Brain microvascular endothelial cell (primary cell): ENCODE measurements at regions not wholly inside any gene's neighbourhood (a gene's known extent, or its start where the extent isn't known, plus 50 kb on each side); places are given as distances from the start of the nearest gene placed in this dataset.

Source experiments
- DNase-seq: peaks from one replicate; pipeline ENCODE4 v3.0.0-alpha.2; 2020
- H3K27ac ChIP-seq: fragments of 250-450 bp; sonication (Bioruptor Pico); 2 replicates; pipeline ENCODE4 v1.5.1; 2020; ENCODE audit warnings: mild to moderate bottlenecking, moderate library complexity
- H3K27me3 ChIP-seq: fragments of 250-450 bp; sonication (Bioruptor Pico); replicated peaks from 2 replicates; pipeline ENCODE4 v1.5.1; 2020; ENCODE audit warnings: mild to moderate bottlenecking
- H3K36me3 ChIP-seq: fragments of 250-450 bp; sonication (Bioruptor Pico); replicated peaks from 2 replicates; pipeline ENCODE4 v1.5.1; 2020; ENCODE audit warnings: mild to moderate bottlenecking
- H3K4me3 ChIP-seq: 2 replicates; pipeline ENCODE4 v1.5.1; 2011; ENCODE audit warnings: low read depth, mild to moderate bottlenecking, control low read depth, low read length, moderate library complexity
- in situ Hi-C: cut with HindIII; loops from 2 replicates; pipeline ENCODE4 v1.10.0; 2017; ENCODE audit warnings: low sequenced_read_pairs, low pct_ligation_motif_present
- TF ChIP-seq, protein P1 (sequence below): IDR thresholded peaks from 2 replicates; pipeline ENCODE4 v1.5.1; 2011; ENCODE audit warnings: low read depth, mild to moderate bottlenecking, moderate library complexity, low read length, control low read depth, inconsistent platforms; ENCODE audit errors: missing control alignments

DNA sequence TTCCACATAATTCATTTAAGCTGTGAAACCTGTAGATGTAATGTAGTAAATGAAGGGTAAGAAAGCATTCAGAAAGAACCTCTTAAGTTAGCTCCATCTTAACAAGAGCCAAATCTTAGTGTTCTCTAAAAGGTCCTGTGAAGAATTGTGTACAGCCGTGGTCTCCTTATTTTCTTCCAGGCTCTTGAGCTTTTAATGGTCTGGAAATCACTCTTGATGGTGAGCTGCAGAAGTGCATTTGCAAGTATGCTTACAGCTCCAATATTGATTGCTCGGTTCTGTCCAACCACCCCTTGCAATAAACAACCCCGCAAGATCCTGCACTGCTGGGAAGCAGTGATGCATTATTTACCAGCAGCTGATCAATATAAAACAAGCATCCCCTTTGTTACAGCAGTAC is 690.8 kb upstream of the FZD8 start:
- Histone ChIP-seq H3K27ac (no peak overlapping the region), H3K36me3 (no peaks in the 10 kb centered on the region), H3K4me3 (no peak overlapping the region), H3K27me3 (no peaks in the 10 kb centered on the region)
- TF ChIP-seq, protein P1, sequence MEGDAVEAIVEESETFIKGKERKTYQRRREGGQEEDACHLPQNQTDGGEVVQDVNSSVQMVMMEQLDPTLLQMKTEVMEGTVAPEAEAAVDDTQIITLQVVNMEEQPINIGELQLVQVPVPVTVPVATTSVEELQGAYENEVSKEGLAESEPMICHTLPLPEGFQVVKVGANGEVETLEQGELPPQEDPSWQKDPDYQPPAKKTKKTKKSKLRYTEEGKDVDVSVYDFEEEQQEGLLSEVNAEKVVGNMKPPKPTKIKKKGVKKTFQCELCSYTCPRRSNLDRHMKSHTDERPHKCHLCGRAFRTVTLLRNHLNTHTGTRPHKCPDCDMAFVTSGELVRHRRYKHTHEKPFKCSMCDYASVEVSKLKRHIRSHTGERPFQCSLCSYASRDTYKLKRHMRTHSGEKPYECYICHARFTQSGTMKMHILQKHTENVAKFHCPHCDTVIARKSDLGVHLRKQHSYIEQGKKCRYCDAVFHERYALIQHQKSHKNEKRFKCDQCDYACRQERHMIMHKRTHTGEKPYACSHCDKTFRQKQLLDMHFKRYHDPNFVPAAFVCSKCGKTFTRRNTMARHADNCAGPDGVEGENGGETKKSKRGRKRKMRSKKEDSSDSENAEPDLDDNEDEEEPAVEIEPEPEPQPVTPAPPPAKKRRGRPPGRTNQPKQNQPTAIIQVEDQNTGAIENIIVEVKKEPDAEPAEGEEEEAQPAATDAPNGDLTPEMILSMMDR = no peak
- no peak for DNase-seq
- in situ Hi-C loops = no loop called here

DNA sequence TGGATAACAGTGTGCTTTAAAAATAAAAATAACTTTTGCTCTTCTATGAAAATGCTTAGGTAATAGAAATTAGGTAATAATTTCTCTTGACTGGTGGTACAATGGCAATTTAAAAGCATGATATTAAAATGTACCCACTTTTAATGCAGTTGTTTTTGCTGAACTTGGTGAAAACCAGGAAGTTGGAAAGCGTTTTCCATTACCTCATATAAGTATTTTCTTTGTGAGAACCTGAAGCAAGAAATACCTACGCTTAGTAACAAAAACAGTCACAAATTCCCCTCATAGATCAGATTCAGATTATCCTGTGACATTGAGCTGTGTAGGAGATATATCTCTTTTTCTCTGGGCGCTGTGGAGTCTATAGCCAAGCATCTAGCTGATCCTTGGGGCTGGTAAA is 689.0 kb upstream of the FZD8 start:
- TF ChIP-seq, protein P1 = no peak
- no peak for DNase-seq
- Histone ChIP-seq H3K27me3 (no peaks in the 10 kb centered on the region), H3K27ac (no peak overlapping the region), H3K4me3 (no peak overlapping the region), H3K36me3 (no peaks in the 10 kb centered on the region)
- in situ Hi-C loops = no loop called here

DNA sequence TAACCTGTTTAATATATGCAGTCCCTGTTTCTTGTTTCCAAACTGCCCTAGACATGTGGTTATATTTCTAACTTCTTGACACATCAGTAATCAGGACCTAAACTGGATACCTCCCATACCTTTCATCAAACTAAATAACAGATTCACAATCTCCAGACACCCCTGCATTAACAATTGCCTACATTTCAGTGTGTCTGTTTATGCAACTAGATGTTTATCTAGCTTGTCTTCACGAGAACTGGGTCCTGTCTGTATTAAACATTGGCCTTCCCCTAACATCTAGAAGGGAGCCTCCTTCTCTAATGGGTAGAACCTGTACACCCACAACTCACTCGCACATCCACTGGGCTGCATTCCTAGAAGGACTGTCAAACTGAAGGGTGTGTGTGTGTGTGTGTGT is 683.7 kb upstream of the FZD8 start:
- Histone ChIP-seq H3K36me3 (no peaks in the 10 kb centered on the region), H3K4me3 (no peak overlapping the region), H3K27ac (no peak overlapping the region), H3K27me3 (no peaks in the 10 kb centered on the region)
- in situ Hi-C loops = no loop called here
- DNase-seq = no peak
- TF ChIP-seq, protein P1 = no peak

DNA sequence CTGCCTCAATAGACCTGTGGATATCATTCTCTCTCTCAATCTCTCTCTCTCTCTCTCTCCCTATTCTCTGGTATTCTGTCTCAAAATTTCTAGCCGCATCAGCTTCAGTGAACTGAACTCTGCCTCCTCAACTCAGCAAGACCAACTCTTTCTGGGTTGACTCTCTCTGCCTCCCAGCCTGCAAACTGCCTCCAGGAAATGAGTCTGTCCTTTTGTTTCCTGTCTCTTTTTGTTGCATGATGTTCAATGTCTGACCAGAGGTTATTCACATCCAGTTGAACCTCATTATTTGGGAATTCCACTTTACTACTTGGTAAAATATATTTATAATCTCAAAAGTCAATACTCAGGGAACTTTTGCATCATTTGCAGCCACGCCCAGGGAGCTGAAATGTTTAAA is 682.7 kb upstream of the FZD8 start:
- Histone ChIP-seq H3K36me3 (no peaks in the 10 kb centered on the region), H3K4me3 (no peak overlapping the region), H3K27ac (no peak overlapping the region), H3K27me3 (no peaks in the 10 kb centered on the region)
- in situ Hi-C loops = no loop called here
- TF ChIP-seq, protein P1 = no peak
- DNase-seq = no peak

DNA sequence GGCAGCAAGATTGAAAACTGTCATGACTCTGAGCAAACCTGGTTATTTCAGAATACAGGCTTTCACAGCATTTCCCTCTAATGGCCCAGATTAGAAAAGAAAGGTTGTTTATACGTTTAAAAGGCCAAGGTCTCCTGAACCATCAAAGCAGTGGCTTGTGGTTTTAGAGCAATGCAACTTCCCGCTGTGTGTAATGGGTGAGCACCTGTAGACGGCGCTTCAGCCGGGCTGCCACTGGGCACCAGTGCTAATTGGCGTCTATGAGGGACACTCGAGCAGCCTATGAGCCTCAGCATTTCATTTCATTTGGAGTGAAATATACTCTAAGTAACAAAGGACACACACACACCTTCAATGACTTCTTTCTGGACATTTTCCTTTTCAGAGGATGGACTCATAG is 671.0 kb upstream of the FZD8 start:
- H3K36me3 ChIP-seq = no peaks in the 10 kb centered on the region
- H3K27ac ChIP-seq = no peak overlapping the region
- H3K27me3 ChIP-seq = no peaks in the 10 kb centered on the region
- in situ Hi-C loops = no loop called here
- DNase-seq = no peak
- TF ChIP-seq, protein P1 = no peak
- H3K4me3 ChIP-seq = no peak overlapping the region

DNA sequence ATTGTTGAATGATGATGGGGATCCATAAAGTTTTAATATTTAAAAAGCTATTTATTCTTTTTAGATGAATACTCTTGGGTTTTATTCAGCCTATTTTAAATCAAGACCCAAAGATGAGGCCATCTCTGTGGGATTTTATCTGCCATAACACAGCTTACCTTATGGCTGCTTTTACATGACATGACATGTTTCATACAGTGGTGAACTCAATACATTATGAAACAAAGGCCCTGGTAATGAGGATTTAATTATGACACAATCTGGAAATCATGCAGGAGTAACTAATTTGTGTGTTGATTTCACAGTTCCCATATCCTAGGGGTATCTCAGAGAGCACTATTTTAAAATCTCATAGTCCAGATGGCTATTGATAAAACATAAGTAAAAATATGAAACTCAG is 661.8 kb upstream of the FZD8 start:
- H3K27ac ChIP-seq = no peak overlapping the region
- no peak for DNase-seq
- no peaks in the 10 kb centered on the region for H3K27me3 ChIP-seq
- H3K4me3 ChIP-seq = no peak overlapping the region
- in situ Hi-C loops = no loop called here
- H3K36me3 ChIP-seq = no peaks in the 10 kb centered on the region
- TF ChIP-seq, protein P1 = no peak
